ENCODE measurements at regions not wholly inside any gene's neighbourhood (a gene's known extent, or its start where the extent isn't known, plus 50 kb on each side); places are given as distances from the start of the nearest gene placed in this dataset.

DNA sequence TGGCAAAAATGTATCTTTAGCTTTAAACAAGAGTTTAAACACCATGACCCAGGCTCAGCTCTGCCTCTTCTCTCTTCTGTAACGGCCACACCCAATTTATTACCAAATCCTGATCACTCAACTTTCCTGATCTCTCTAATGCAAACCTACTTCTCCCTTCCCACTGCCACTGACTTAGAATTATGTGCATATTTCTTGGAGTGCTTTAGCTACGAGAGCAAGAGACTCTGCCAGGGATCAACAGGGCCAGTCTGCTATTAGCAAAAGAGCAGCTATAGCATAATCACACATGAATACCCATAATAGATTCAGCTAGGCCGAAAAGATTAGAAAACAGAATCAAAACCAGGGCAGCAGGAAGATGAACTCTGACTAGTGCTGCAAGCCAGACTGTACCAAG lies 215.5 kb downstream of the MRPL39 start:
- H3K27me3 Mint-ChIP-seq (ENCODE audit: unreplicated experiment): no peaks in the 10 kb centered on the region
- no peaks in the 10 kb centered on the region for H3K4me1 Mint-ChIP-seq (ENCODE audit: low read depth, unreplicated experiment)
- intact Hi-C loops (cut with micrococcal nuclease; ENCODE audit: unreplicated experiment): no loop called here
- TF ChIP-seq, protein P1, sequence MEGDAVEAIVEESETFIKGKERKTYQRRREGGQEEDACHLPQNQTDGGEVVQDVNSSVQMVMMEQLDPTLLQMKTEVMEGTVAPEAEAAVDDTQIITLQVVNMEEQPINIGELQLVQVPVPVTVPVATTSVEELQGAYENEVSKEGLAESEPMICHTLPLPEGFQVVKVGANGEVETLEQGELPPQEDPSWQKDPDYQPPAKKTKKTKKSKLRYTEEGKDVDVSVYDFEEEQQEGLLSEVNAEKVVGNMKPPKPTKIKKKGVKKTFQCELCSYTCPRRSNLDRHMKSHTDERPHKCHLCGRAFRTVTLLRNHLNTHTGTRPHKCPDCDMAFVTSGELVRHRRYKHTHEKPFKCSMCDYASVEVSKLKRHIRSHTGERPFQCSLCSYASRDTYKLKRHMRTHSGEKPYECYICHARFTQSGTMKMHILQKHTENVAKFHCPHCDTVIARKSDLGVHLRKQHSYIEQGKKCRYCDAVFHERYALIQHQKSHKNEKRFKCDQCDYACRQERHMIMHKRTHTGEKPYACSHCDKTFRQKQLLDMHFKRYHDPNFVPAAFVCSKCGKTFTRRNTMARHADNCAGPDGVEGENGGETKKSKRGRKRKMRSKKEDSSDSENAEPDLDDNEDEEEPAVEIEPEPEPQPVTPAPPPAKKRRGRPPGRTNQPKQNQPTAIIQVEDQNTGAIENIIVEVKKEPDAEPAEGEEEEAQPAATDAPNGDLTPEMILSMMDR (IDR thresholded peaks at IDR 0.05; ENCODE audit: unreplicated experiment): no peak
- peaks cover 2% of the 10 kb centered on the region for H3K9me3 Mint-ChIP-seq (ENCODE audit: low read depth, unreplicated experiment)
- CTCF ChIA-PET: no interaction called here
- no peak overlapping the region for H3K4me3 Mint-ChIP-seq (ENCODE audit: low read depth, unreplicated experiment)
- no peak for DNase-seq
- H3K27ac Mint-ChIP-seq (ENCODE audit: unreplicated experiment): no peak overlapping the region
- no peaks in the 10 kb centered on the region for H3K36me3 Mint-ChIP-seq (ENCODE audit: insufficient read depth, unreplicated experiment)
- no TSS peak for BruUV-seq (replicated peaks)

DNA sequence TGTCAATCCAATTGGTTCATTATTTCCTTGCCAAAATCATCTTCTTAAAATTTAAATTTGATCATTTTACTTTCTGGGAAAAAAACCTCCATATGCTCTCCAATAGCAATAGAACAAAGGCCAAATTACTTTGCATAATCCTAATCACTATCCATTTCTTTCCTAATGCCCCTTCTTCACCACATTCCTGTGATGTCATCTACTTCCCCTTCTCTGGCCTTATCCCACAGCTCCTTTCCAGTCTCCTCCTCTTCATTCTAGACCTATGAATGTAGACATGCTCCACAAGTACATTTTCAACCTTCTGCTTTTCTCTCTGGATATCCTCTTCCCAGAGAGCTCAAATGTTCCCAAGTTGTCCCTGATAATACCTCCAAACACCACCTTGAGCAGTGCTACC lies 216.6 kb downstream of the MRPL39 start:
- TF ChIP-seq, protein P1 (IDR thresholded peaks at IDR 0.05; ENCODE audit: unreplicated experiment): no peak
- Mint-ChIP-seq H3K4me3 (ENCODE audit: low read depth, unreplicated experiment) (no peak overlapping the region), H3K27me3 (ENCODE audit: unreplicated experiment) (no peaks in the 10 kb centered on the region), H3K36me3 (ENCODE audit: insufficient read depth, unreplicated experiment) (no peaks in the 10 kb centered on the region), H3K9me3 (ENCODE audit: low read depth, unreplicated experiment) (peaks cover 2% of the 10 kb centered on the region), H3K4me1 (ENCODE audit: low read depth, unreplicated experiment) (peaks cover 8% of the 10 kb centered on the region), H3K27ac (ENCODE audit: unreplicated experiment) (no peak overlapping the region)
- BruUV-seq (replicated peaks): no TSS peak
- DNase-seq: no peak
- CTCF ChIA-PET: no interaction called here
- intact Hi-C loops (cut with micrococcal nuclease; ENCODE audit: unreplicated experiment): no loop called here

DNA sequence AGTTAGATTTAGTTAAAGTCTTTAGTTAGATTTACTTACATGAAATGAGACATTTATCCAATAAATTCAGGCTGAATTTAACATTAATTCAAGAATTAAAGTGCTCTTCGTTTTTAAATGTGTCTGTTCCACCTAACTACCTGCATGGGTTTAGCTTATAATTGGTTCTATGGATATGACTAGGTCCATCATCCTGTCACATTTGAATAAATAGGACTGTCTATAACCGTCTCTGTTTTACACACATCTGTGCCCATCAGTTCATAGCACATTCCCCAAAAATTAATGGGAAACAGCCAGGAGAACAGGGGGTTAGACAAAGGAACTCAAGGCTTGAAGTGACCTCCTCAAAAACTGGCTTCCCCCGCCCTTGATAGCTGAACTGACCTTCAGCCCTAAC lies 219.6 kb downstream of the MRPL39 start:
- H3K4me1 Mint-ChIP-seq (ENCODE audit: low read depth, unreplicated experiment): peaks cover 8% of the 10 kb centered on the region
- CTCF ChIA-PET: no interaction called here
- H3K4me3 Mint-ChIP-seq (ENCODE audit: low read depth, unreplicated experiment): no peak overlapping the region
- BruUV-seq (replicated peaks): no TSS peak
- H3K36me3 Mint-ChIP-seq (ENCODE audit: insufficient read depth, unreplicated experiment): no peaks in the 10 kb centered on the region
- no peak for DNase-seq
- H3K27ac Mint-ChIP-seq (ENCODE audit: unreplicated experiment): no peak overlapping the region
- H3K27me3 Mint-ChIP-seq (ENCODE audit: unreplicated experiment): no peaks in the 10 kb centered on the region
- H3K9me3 Mint-ChIP-seq (ENCODE audit: low read depth, unreplicated experiment): peaks cover 2% of the 10 kb centered on the region
- TF ChIP-seq, protein P1 (IDR thresholded peaks at IDR 0.05; ENCODE audit: unreplicated experiment): no peak
- intact Hi-C loops (cut with micrococcal nuclease; ENCODE audit: unreplicated experiment): no loop called here

DNA sequence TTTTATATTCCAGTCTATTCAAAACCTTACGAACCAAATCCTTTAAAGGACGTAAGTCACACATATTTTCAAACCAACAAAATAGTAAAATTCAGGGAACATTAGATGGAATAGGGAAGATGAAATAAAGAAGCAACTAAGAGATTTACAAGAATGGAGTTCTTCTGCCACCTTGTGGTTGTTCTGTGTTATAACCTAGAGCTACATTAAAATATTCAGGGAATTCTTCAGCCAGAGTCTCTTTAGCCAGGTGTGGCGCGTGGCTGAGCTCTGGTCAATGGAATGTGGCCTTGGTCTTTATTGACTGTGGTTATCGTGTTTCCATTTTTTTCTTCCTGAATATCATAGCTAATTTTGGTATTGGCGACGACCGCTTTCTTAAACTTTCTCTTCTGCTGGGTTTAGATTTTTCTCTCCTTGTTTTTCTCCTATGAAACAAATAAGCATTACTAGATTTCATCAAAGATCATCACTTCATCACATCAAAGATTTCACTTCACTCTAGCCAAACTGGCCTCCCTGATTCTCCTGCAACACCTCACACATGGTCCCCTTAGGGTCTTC lies 221.3 kb downstream of the MRPL39 start:
- peaks cover 2% of the 10 kb centered on the region for H3K9me3 Mint-ChIP-seq (ENCODE audit: low read depth, unreplicated experiment)
- peak; percentile 19 for DNase-seq
- no peak overlapping the region for H3K4me3 Mint-ChIP-seq (ENCODE audit: low read depth, unreplicated experiment)
- CTCF ChIA-PET: interaction anchor here (0.6 kb wide), 1 partner anchor 166 kb away, joined by 3 read pairs; no protein-coding TSS in a partner anchor
- intact Hi-C loops (cut with micrococcal nuclease; ENCODE audit: unreplicated experiment): no loop called here
- no peaks in the 10 kb centered on the region for H3K36me3 Mint-ChIP-seq (ENCODE audit: insufficient read depth, unreplicated experiment)
- H3K27me3 Mint-ChIP-seq (ENCODE audit: unreplicated experiment): no peaks in the 10 kb centered on the region
- BruUV-seq (replicated peaks): no TSS peak
- TF ChIP-seq, protein P1 (IDR thresholded peaks at IDR 0.05; ENCODE audit: unreplicated experiment): peak; percentile 21
- H3K4me1 Mint-ChIP-seq (ENCODE audit: low read depth, unreplicated experiment): peaks cover 8% of the 10 kb centered on the region
- no peak overlapping the region for H3K27ac Mint-ChIP-seq (ENCODE audit: unreplicated experiment)

Measured in Calu3 (cell line).